ENCODE measurements at regions not wholly inside any gene's neighbourhood (a gene's known extent, or its start where the extent isn't known, plus 50 kb on each side); places are given as distances from the start of the nearest gene placed in this dataset.

DNA sequence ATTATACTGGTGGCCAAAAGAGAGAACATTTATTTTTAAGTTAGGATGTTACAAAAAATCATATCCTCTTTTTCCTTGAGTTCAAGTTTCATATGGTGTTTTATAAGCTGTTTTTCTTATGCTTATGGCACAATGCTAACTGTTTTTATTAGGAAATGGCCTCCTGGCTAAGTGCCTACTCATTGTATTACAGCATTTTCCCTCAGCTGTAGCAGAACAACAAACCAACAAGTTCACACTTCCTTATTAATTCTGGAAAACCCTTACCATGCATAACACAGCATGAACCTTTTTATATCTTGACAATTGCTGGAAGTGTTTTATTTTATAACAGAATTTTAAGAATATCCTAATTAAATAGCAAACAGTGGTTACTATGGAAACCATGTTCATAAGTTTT lies 165.8 kb downstream of the GASK1B start:
- DNase-seq: no peak

DNA sequence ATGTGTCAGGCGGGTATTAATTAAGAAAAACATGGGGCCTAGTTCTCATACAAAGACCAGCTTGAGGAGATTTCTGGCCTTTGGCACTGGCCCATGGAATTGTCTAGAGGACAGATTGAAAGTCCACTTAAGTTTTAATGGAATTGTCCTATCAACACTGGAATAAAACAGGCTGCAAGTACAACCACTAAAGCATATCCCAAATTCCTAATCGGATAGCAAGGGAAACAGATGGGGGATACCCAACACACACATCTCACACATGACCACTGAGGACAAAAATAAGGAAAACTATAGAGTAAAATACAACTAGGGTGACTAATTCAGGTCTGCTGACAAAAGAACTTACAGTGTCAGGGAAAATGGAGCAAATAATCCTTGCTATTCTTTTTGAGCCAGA lies 167.8 kb downstream of the GASK1B start:
- DNase-seq: no peak

DNA sequence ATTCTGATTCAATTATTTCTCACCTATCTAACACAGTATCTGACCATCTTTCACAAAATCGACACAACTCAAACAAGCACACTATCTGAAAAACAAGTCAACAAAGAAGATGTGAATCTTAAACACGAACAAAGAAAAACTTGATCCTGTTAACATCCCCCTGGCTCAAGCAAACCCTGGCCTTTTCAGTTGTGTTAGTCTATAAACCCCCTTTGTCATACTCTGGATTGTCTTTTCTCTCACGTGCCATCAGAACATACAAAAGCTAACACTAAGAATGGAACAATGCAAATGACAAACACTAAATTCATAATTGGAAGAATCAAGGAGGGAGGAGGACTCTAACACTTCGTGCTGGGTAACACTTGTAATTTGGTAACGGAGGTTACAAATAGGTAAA lies 168.7 kb downstream of the GASK1B start:
- no peak for DNase-seq

DNA sequence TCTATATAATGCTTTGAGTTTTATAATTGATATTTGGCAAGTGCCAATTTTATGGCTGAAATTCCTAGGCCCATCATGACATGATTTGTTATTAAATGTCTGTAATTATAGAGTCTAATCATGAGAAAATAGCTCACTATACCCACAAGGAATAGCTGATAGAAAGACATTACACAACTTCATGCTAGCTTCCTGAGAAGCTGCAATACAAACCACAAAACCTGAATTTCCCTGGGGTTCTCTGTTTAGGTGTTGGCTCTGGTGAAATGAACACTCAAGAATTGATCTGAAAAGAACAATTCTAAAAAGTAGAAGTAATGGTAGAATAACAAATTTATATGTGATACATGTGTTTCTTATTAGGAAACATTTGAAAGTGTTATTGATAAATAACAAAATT lies 169.6 kb downstream of the GASK1B start:
- DNase-seq: no peak

DNA sequence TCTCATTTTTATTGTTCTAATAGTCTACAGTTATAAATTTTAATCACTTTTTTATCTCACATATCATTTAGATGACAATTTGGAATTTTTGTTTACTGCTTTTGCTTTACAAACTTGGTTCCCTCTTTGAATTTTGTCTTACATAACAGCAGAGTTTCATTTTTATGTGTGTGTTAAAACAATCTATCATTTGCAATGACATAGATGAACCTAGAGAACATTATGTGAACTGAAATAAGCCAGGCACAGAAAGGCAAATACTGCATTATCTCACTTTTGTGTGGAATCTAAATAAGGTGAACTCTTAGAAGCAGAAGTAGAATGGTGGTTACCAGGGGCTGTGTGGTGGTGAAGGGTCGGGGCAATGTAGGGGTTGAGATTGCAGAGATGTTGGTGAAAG lies 170.7 kb downstream of the GASK1B start:
- DNase-seq: no peak

DNA sequence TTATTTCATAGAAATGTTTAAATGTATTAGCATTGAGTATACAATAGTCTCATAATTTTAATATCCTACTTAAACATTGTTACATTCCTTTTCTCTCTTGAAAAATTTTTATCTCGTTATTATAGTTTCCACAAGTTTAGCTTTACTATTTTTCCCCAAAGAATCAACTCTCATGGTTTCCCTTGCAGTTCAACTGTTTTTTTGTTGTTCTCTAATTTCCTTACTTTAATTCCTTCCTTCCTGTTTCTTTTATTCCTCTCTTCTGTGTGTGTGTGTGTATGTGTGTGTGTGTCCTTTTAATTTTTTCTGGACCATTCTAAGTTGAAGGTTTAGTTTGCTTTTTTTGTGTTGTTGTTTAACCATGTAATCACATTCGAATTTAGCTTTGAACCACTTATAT lies 171.1 kb downstream of the GASK1B start:
- DNase-seq: no peak

DNA sequence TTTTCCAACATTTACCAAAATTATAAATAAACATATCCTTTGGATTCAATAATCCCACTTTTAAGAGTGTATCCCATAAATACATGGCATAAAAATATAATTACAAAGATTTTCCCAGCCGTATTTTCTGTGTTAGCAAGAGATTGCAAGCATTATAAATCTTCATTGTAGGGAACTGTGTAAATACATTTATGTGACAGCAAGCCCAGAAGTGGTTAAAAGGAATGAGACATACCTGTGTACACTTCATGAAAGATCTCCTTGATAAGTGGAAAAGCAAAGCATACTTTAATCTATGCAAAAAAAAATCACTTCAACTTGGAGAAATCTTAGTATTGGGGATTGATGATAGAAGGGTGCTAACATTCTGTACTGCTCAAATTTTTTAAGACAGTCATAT lies 173.1 kb downstream of the GASK1B start:
- no peak for DNase-seq

DNA sequence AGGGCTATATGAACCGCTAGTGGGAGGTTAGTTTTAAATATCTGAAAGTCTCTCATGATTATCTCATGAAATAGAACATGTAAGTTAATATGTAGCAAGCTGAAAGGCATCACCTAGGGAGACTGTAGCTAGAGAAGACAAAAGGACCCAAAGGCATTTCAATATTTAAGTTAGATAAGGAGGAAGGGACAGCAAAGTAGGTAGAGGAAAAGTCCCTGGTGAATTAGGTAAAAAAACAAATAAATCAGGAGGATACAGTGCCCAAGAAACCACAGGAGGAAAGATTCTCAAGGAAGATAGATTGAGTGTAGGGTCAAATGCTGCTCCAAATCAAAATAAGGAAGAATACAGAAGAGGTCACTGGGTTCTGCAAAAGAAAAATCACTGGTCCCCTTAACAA lies 175.5 kb downstream of the GASK1B start:
- DNase-seq: no peak

DNA sequence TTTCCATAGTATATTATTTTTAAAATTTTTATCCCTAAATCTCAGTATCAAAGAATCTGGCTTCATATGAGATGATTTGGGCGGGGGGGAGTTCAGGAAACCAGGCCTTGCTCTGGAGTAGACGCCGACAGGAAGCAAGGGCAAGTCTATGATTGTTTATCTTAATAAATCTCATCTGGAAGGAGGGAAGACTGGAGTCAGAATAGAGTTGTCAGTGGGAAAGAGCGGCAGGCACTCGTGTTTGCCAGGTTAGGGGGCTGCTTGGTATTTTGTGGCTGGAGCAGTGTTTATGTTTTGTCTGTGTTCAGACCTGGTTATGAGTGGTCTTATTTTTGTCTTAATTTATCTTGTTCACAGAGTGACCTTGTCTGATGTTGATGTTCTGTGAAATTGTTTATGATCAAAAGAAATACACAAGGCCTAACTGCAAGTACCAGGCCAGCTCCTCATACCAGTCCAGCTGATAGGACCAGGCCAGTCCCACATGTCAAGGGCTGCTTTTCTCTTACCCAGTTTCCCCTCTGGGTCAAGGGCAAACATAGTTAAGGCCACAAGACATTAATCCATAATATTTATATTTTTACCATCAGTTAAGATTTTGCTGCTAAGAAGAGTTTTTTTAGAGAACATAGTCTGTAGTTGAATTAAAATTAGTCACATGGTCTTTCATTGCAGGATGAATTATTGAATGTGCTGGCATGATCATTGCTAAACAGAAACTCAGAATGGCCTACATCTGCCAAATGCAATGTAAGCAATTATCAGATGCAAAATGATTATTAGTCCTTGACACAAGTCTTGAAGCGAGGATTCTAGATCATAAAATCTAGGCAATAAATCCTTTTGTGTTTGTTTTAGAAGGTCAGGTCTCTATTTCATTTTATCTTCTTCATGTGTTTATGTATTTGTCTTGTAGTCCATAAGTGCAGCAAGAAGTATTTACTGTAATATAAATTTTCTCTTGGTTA lies 176.5 kb downstream of the GASK1B start:
- no peak for DNase-seq

DNA sequence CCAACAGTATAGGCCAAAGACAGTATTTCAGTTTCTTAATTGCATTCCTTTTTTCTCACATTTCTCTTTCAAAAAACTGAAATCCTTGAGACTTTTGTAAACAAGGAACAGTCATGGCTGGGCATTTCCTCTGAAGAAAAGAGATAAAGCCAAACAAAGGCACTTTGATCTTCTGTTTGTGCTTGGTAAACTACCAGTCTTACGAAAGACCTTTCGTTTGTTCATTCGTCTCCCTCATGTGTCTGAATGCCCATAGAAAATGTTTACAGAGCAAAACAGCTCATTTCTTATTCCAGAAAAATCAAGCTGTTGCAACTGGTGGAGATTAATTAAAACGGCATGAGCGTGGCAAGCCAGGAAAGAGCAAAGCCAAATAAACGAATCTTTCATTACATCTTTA lies 178.0 kb downstream of the GASK1B start:
- DNase-seq: no peak

DNA sequence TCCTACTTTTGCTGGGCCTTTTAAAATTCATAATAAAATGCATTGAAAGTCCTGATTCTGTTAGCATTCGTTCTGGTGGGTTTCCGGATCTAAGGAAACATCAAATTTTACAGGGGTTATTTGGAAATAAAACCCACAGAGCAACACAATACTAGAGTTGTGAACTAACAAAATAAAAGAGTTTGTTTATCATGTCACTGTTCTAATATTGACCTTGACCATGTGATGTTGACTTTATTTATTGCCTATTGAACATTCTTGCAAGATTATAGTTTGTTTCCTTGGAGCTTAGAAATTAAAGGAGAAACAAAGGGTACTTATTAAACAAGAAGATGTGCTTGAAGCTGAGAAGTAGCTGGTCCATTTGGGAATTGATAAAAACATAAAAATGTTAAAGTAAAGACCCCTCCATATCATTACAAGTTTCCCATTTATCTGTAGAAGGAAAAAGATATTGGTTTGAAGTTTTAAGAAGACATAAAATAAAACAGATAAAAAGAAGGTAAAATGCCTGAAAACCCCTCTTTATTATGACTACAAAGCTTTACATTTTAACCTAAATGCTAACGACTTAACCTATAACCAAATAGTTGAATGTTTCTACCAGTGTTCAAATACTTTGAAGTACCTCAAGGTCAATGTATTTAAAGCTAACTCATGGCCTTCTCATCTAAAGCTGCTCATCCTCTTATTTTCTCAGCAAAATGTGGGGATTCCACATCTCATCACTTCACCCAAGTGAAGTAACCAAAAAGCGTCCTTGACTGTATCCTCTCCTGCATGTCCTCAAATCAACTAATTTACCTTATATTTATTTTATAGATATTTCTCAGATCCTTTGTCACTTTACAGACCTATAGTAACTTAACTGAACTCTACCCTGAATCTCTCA lies 179.6 kb downstream of the GASK1B start:
- peak; percentile 8 for DNase-seq

DNA sequence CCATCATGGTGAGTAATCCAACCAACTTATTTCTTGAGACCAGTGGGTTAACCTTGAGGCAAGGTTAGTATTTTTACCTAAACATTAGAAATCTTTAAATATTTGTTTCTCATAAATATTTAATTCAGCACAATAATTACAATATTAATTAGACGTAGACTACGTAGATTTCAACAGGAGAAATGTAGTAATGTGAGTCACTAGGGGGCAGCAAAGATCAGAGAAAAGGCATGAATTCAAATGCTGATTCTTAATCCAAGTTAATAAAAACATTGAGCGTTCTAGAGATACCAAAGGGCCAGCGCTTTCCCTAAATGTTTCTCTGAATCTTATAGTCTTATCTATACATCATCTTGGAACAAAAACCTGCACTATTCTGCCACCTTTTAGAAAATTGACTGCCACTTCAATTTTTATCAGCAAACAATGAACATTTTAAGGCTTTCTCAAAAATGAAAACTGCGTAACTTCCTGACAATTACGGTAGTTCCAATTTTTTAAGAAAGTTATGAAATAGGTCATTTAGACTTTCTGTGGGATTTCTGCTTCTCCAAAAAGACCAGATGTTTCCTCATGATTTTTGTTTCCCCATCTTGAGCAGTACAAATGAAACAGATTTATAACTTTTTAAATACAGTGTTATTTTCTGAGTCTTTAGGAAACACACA lies 180.7 kb downstream of the GASK1B start:
- DNase-seq: peak; percentile 51

DNA sequence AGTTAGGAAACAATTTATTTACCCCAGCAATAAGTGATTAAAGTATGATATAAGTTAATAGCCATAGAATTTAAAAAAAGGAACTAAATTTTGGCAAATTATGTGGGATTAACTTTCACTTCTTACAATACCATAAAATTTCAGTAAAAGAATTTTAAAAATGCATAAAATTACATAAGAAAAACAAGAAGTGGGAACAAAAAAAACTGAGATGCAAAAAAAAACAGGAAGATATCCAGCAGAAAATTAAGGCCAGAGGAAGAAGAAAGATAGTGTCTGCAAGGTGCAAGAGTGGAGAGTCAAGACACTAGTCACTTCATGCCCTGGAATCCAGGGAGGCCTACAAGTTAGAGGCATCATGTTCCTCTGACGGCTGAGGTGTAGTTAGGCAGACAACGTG lies 184.2 kb downstream of the GASK1B start:
- DNase-seq: no peak

DNA sequence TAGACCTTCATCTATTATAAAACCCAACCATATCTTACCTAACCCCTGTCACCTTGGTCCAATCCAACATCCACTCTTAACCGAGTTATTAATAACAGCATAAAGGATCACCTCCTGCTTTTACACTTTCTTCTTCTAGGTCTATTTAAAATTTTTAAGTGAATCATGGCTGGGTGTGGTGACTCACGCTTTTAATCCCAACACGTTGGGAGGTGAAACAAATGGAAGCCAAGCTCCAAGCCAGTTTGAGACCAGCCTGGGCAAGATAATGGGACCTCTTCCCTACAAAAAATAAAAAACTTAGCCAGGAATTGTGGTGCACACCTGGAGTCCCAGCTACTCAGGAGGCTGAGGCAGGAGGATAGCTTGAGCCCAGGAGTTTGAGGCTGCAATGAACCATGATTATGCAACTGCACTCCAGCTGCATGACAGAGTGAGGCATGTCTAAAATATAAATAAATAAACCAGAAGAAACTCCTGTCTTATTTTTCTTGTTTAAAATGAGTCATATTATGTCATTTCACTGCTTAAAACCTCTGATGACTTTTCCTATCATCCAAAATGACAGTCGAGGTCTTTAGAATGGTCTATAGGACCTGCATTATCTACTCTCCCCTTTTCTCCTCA lies 188.4 kb downstream of the GASK1B start:
- DNase-seq: no peak

DNA sequence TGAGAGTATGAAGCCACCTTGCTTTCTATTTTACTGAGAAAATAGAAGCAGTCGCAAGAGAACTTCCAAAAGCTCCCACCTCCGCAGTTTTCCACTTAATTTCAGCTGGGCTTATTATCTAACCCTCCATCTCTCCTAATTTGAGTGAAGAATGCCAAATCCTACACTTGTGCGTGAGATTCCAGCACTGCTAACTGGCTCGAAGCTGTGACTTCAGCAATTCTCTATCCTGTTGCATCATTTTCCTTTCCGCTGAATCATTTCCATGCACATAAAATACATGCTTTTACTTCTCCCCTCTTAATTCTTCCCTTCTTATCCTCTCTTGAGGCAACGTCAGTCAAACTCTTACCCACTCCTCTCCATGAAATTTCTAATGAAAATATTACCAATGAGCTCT lies 189.5 kb downstream of the GASK1B start:
- no peak for DNase-seq

DNA sequence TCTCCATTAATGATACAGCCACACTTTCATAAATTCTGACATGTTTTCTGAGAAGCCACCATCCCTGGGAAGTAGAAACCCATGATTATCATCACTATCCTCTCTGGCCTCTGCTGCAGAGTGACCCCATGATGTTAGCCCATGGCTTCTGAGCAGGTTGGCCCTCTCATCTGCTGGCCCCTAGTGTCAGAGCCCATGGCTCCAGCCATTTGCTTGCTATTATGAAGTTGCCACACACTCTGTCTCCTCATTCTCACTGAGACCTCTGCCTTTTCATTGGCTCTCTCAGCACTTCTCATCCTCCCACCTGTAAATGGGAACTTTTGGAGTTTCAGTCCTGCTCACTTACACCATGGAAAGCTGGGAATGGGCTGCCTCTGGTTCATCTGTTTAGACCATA lies 192.7 kb downstream of the GASK1B start:
- DNase-seq: no peak

DNA sequence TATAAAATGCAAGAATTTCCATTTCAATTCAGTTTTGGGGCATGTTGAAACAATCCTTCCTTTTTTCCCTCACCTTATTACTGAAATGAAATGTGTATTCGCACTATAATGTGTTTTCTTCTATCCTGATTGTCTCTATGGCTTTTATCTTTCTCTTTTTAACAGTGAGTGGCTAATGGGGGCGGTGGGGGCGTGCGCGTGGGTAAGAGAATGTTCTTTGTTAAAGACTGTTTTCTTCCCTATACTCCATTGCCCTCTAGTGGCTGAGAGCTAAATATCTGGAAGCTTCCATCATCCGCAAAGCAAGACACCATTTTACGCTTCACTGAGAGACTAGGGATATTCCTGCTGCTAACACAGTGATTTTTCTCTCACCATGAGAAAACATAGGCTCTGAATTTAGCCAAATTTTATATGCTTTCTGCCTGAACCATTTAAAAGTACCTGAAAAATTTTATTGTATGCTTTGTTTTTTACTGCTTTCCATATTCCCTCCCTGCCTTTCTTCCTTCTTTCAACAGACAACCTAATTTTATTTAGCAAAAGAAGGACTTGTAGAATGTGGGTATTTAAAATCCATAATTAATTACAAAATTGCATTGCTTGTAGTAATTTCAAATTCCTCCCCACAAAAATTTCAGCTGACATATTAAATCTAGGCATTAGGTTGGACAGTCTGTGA lies 194.0 kb downstream of the GASK1B start:
- DNase-seq: peak; percentile 53

DNA sequence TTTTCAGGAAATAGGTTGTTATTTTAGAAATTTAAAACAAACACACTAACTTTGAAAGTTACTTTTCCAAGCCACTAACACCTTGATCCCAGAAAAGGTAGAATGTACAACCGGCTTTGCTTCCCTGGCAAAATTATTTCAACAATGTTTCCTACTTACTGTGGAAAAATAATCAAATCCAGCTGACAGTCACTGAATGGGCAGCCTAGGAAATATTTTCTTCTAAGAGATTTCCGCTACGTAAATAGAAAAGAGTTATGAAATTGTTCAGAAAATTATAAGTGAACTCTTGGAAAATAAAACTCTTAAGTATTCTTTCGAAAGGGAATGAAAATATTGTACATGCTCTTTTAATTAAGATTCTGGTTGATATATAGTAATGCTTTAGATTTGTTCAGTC lies 195.7 kb downstream of the GASK1B start:
- DNase-seq: no peak

DNA sequence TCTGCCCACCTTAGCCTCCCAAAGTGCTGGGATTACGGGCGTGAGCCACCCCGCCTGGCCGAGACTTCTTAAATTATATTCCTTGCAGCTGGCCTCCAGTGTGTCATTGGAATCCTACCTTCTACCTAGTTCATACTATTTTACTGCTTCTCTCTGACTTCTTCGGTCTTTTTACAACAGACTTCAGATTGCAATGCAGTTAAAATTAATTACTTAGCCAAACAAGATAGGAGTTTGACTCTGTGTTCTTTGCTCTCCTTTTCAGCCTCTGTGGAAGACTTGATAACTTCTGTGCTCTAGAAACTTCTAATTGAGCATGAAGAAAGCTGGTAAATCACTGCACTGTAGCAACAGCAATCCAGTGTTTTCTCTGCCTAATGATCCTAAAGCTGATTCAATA lies 199.5 kb downstream of the GASK1B start:
- no peak for DNase-seq

DNA sequence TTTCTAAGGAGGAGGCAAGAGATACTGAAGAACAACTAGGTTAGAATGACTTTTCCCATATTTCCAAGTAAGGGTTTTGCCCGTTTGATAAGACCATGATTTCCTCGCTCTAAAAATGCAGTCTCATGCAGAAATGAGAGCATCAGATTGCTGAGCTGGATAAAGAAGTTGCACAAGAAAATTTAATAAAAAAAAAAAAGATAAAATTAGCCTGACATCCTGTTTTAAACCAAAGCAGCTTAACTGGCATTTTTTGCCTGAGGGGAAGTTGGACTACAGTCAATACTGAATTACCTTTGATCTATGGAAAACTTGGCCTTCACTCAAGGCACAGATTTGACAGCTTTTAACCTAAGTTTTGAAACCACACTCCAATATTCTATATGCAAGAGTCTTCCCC lies 208.4 kb downstream of the GASK1B start:
- DNase-seq: no peak

DNA sequence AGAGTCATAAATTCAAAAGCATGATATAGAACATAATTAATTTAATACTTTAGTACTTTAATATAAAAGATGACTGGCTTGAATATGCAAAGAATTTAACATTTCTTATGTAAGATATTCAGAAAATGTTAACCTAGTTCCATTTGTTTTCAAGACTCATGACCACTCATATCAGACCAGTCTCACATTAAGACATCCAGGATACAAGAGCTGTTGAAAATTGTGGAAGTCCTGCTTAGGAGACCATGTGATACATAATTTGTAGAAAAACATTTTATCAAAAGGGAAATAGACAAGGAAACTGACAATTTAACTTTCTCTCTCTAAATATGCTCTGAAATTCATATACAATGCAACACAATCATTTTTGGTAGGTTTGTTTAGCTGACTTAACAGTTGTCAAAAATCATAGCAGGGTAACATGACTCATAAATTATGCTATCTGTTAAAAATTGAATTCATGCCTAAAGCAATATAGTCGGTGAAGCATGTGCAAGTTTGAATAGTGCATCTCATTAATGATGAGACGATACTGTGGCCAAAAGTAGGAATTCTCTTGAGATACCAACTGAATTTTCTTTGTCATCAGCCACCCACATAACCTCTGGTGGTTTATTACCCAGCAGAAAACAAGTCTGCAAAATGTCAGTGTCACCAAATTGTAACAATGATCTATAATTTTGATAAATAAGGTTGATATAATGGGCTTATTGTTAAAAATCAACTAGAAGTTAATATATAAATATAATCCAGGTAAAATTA lies 211.4 kb downstream of the GASK1B start:
- DNase-seq: no peak

DNA sequence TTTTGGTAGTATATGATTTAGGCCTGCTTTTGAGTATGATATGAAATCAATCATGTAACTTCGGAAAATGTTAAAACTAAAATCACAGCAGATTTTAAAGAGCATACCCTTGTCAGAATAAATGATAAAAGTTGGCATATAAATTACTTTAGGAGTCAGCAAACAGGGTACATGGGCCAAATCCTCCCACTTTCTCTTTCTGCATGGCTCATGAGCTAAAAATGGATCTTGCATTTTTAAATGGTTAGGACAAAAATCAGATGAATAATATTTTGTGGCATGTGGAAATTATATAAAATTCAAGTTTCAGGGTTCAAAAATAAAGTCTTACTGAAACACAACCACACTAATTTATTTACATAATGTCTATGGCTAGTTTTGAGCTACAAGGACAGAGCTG lies 214.9 kb downstream of the GASK1B start:
- DNase-seq: no peak
